WTC11 (cell line): ENCODE measurements at regions not wholly inside any gene's neighbourhood (a gene's known extent, or its start where the extent isn't known, plus 50 kb on each side); places are given as distances from the start of the nearest gene placed in this dataset.

ENCODE experiments used
- ATAC-seq: fragments of 200-7000 bp; cut with Tn5 transposase; 2 replicates; pipeline ENCODE4 v1.10.0; 2021; ENCODE audit warnings: mild to moderate bottlenecking, moderate library complexity
- CTCF ChIA-PET: fragments of 300-600 bp; sonication (Branson Sonifier 250); formaldehyde crosslinking; loops from one replicate; lab custom pipeline; 2021; ENCODE audit warnings: antibody characterized with exemption; lab: Charles Lee
- POLR2A ChIA-PET: fragments of 350-600 bp; sonication (Branson Sonifier 250); formaldehyde crosslinking; loops from one replicate; lab custom pipeline; 2021; ENCODE audit warnings: antibody characterized with exemption; lab: Charles Lee
- DNase-seq: peaks from one replicate; pipeline ENCODE4 v3.0.0; 2021; ENCODE audit warnings: low spot score
- H3K27ac Mint-ChIP-seq: 2 replicates; pipeline ENCODE4 v1.8.0; 2021; ENCODE audit warnings: mixed read lengths
- H3K27me3 Mint-ChIP-seq: 2 replicates; pipeline ENCODE4 v1.8.0; 2021; ENCODE audit warnings: low read depth, mild to moderate bottlenecking, moderate library complexity, mixed read lengths
- H3K36me3 Mint-ChIP-seq: 2 replicates; pipeline ENCODE4 v1.8.0; 2021; ENCODE audit warnings: mixed read lengths
- H3K4me1 Mint-ChIP-seq: 2 replicates; pipeline ENCODE4 v1.8.0; 2022; ENCODE audit warnings: mixed read lengths
- H3K4me3 Mint-ChIP-seq: 2 replicates; pipeline ENCODE4 v1.8.0; 2021; ENCODE audit warnings: mild to moderate bottlenecking, moderate library complexity, mixed read lengths
- H3K9me3 Mint-ChIP-seq: 2 replicates; pipeline ENCODE4 v1.8.0; 2021; ENCODE audit warnings: mixed read lengths
- ETV6 ChIP-seq: sonication (generic); formaldehyde crosslinking; IDR thresholded peaks from 2 replicates; pipeline ENCODE4 v1.8.1; 2022; ENCODE audit warnings: mild to moderate bottlenecking, missing genetic modification reagents
- GABPB1 ChIP-seq: sonication (generic); formaldehyde crosslinking; IDR thresholded peaks from 2 replicates; pipeline ENCODE4 v1.8.1; 2023; ENCODE audit warnings: mild to moderate bottlenecking, missing genetic modification reagents
- HMGA2 ChIP-seq: fragments of 250-450 bp; sonication (Bioruptor Pico); IDR thresholded peaks from 2 replicates; pipeline ENCODE4 v1.4.0; 2021; ENCODE audit warnings: mild to moderate bottlenecking, moderate library complexity
- JAZF1 ChIP-seq: fragments of 250-450 bp; sonication (Bioruptor Pico); IDR thresholded peaks from 2 replicates; pipeline ENCODE4 v1.9.0; 2021; ENCODE audit warnings: moderate library complexity, mild to moderate bottlenecking, inconsistent platforms
- JUN ChIP-seq: sonication (generic); formaldehyde crosslinking; IDR thresholded peaks from 2 replicates; pipeline ENCODE4 v1.8.0; 2023; ENCODE audit warnings: mild to moderate bottlenecking, missing genetic modification reagents
- KAT7 ChIP-seq: sonication (generic); formaldehyde crosslinking; IDR thresholded peaks from 2 replicates; pipeline ENCODE4 v1.8.1; 2023; ENCODE audit warnings: missing genetic modification reagents, mild to moderate bottlenecking, borderline replicate concordance
- NFYB ChIP-seq: sonication (generic); formaldehyde crosslinking; conservative IDR thresholded peaks from 2 replicates; pipeline ENCODE4 v1.8.0; 2022; ENCODE audit warnings: low read depth, missing genetic modification reagents
- PREB ChIP-seq: sonication (generic); formaldehyde crosslinking; IDR thresholded peaks from 2 replicates; pipeline ENCODE4 v1.8.1; 2022; ENCODE audit warnings: mild to moderate bottlenecking, missing genetic modification reagents, moderate library complexity, borderline replicate concordance
- SP1 ChIP-seq: sonication (generic); formaldehyde crosslinking; conservative IDR thresholded peaks from 2 replicates; pipeline ENCODE4 v1.8.1; 2022; ENCODE audit warnings: missing genetic modification reagents
- STAT6 ChIP-seq: sonication (generic); formaldehyde crosslinking; conservative IDR thresholded peaks from 2 replicates; pipeline ENCODE4 v1.8.1; 2023; ENCODE audit warnings: mild to moderate bottlenecking, low read depth, missing genetic modification reagents, moderate library complexity
- TEAD4 ChIP-seq: sonication (generic); formaldehyde crosslinking; IDR thresholded peaks from 2 replicates; pipeline ENCODE4 v1.8.0; 2022; ENCODE audit warnings: mild to moderate bottlenecking, missing genetic modification reagents
- TP53 ChIP-seq: sonication (generic); formaldehyde crosslinking; IDR thresholded peaks from 2 replicates; pipeline ENCODE4 v1.8.1; 2023; ENCODE audit warnings: mild to moderate bottlenecking, missing genetic modification reagents
- USF2 ChIP-seq: sonication (generic); formaldehyde crosslinking; IDR thresholded peaks from 2 replicates; pipeline ENCODE4 v1.8.1; 2023; ENCODE audit warnings: mild to moderate bottlenecking, missing genetic modification reagents, moderate library complexity
- ZBTB21 ChIP-seq: sonication (generic); formaldehyde crosslinking; IDR thresholded peaks from 2 replicates; pipeline ENCODE4 v1.8.1; 2023; ENCODE audit warnings: mild to moderate bottlenecking, missing genetic modification reagents, borderline replicate concordance
- ZNF317 ChIP-seq: sonication (generic); formaldehyde crosslinking; IDR thresholded peaks from 2 replicates; pipeline ENCODE4 v1.8.1; 2023; ENCODE audit warnings: low read depth, mild to moderate bottlenecking, moderate library complexity, missing genetic modification reagents, borderline replicate concordance
- ZNF671 ChIP-seq: fragments of 250-450 bp; sonication (Bioruptor Pico); IDR thresholded peaks from 2 replicates; pipeline ENCODE4 v1.8.0; 2021; ENCODE audit warnings: mild to moderate bottlenecking
- TF ChIP-seq, protein P1 (sequence below): sonication (generic); formaldehyde crosslinking; IDR thresholded peaks from 2 replicates; pipeline ENCODE4 v1.8.0; 2022; ENCODE audit warnings: missing genetic modification reagents
- TF ChIP-seq, protein P2 (sequence below): fragments of 250-450 bp; sonication (Bioruptor Pico); IDR thresholded peaks from 2 replicates; pipeline ENCODE4 v1.9.0; 2021; ENCODE audit warnings: mild to moderate bottlenecking
- TF ChIP-seq, protein P3 (sequence below): sonication (generic); formaldehyde crosslinking; IDR thresholded peaks from 2 replicates; pipeline ENCODE4 v1.8.1; 2022; ENCODE audit warnings: missing genetic modification reagents, borderline replicate concordance

- TF ChIP-seq STAT6 (no peak), KAT7 (CRISPR knock-in tag) (no peak)
Measured at GRCh38 chrX:46185923-46186810, 359.1 kb downstream of the ZNF674 start (continued).

DNA sequence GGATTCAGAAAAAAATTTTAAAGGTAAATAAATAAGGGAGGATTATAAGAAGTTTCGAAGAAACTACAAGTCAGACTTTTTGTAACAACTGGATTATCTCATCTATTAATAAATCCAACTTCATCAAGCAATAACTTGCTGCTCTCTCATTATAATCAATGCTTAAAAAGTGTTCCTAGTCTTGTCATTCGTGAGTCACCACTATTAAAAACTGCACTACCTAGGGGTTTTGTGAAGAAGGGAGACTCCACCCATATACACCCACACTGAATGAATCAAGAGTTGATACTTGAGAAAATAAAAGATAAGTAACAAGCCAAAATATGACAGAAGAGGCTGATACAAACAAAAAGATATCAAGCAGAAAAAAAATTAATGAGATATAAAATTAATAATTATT is 360.5 kb downstream of the ZNF674 start:
- no peak overlapping the region for H3K4me3 Mint-ChIP-seq
- POLR2A ChIA-PET = no interaction called here
- H3K27me3 Mint-ChIP-seq = no peaks in the 10 kb centered on the region; the same call in 1 of the 2 replicates
- peaks cover under 1% of the 10 kb centered on the region; the same call in 1 of the 2 replicates for H3K4me1 Mint-ChIP-seq
- H3K27ac Mint-ChIP-seq = no peak overlapping the region
- TF ChIP-seq, protein P1, sequence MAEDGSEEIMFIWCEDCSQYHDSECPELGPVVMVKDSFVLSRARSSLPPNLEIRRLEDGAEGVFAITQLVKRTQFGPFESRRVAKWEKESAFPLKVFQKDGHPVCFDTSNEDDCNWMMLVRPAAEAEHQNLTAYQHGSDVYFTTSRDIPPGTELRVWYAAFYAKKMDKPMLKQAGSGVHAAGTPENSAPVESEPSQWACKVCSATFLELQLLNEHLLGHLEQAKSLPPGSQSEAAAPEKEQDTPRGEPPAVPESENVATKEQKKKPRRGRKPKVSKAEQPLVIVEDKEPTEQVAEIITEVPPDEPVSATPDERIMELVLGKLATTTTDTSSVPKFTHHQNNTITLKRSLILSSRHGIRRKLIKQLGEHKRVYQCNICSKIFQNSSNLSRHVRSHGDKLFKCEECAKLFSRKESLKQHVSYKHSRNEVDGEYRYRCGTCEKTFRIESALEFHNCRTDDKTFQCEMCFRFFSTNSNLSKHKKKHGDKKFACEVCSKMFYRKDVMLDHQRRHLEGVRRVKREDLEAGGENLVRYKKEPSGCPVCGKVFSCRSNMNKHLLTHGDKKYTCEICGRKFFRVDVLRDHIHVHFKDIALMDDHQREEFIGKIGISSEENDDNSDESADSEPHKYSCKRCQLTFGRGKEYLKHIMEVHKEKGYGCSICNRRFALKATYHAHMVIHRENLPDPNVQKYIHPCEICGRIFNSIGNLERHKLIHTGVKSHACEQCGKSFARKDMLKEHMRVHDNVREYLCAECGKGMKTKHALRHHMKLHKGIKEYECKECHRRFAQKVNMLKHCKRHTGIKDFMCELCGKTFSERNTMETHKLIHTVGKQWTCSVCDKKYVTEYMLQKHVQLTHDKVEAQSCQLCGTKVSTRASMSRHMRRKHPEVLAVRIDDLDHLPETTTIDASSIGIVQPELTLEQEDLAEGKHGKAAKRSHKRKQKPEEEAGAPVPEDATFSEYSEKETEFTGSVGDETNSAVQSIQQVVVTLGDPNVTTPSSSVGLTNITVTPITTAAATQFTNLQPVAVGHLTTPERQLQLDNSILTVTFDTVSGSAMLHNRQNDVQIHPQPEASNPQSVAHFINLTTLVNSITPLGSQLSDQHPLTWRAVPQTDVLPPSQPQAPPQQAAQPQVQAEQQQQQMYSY = no peak
- TF ChIP-seq ZNF671 (CRISPR knock-in tag) = no peak
- no peak for TF ChIP-seq ZNF317
- TF ChIP-seq JUN (CRISPR knock-in tag) = no peak
- no peak for TF ChIP-seq NFYB (CRISPR knock-in tag)
- TF ChIP-seq PREB (CRISPR knock-in tag) = no peak
- TF ChIP-seq HMGA2 (CRISPR knock-in tag) = no peak
- TF ChIP-seq USF2 (CRISPR knock-in tag) = no peak
- no peak for TF ChIP-seq TEAD4 (CRISPR knock-in tag)
- TF ChIP-seq ZBTB21 (CRISPR knock-in tag) = no peak
- no peak for TF ChIP-seq SP1 (CRISPR knock-in tag)
- TF ChIP-seq GABPB1 = no peak
- no peak for TF ChIP-seq TP53 (CRISPR knock-in tag)
- TF ChIP-seq ETV6 (CRISPR knock-in tag) = no peak
- TF ChIP-seq, protein P2, sequence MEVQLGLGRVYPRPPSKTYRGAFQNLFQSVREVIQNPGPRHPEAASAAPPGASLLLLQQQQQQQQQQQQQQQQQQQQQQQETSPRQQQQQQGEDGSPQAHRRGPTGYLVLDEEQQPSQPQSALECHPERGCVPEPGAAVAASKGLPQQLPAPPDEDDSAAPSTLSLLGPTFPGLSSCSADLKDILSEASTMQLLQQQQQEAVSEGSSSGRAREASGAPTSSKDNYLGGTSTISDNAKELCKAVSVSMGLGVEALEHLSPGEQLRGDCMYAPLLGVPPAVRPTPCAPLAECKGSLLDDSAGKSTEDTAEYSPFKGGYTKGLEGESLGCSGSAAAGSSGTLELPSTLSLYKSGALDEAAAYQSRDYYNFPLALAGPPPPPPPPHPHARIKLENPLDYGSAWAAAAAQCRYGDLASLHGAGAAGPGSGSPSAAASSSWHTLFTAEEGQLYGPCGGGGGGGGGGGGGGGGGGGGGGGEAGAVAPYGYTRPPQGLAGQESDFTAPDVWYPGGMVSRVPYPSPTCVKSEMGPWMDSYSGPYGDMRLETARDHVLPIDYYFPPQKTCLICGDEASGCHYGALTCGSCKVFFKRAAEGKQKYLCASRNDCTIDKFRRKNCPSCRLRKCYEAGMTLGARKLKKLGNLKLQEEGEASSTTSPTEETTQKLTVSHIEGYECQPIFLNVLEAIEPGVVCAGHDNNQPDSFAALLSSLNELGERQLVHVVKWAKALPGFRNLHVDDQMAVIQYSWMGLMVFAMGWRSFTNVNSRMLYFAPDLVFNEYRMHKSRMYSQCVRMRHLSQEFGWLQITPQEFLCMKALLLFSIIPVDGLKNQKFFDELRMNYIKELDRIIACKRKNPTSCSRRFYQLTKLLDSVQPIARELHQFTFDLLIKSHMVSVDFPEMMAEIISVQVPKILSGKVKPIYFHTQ (CRISPR knock-in tag) = no peak
- no peak for TF ChIP-seq JAZF1
- TF ChIP-seq STAT6 = no peak
- TF ChIP-seq, protein P3, sequence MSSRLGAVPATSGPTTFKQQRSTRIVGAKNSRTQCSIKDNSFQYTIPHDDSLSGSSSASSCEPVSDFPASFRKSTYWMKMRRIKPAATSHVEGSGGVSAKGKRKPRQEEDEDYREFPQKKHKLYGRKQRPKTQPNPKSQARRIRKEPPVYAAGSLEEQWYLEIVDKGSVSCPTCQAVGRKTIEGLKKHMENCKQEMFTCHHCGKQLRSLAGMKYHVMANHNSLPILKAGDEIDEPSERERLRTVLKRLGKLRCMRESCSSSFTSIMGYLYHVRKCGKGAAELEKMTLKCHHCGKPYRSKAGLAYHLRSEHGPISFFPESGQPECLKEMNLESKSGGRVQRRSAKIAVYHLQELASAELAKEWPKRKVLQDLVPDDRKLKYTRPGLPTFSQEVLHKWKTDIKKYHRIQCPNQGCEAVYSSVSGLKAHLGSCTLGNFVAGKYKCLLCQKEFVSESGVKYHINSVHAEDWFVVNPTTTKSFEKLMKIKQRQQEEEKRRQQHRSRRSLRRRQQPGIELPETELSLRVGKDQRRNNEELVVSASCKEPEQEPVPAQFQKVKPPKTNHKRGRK = no peak
- peaks cover 5% of the 10 kb centered on the region; the same call in 1 of the 2 replicates for H3K9me3 Mint-ChIP-seq
- CTCF ChIA-PET = no interaction called here
- ATAC-seq (no peak), DNase-seq (no peak)
- H3K36me3 Mint-ChIP-seq = no peaks in the 10 kb centered on the region
